OCI-LY3 (cell line): ENCODE measurements at regions not wholly inside any gene's neighbourhood (a gene's known extent, or its start where the extent isn't known, plus 50 kb on each side); places are given as distances from the start of the nearest gene placed in this dataset.

ENCODE experiments used
- H2AFZ ChIP-seq: fragments of 200-600, 300-600 bp; shearing (Covaris generic); 2 replicates; pipeline ENCODE4 v1.6.0; 2014; ENCODE audit warnings: antibody characterized with exemption, low read depth, low read length
- H3K27ac ChIP-seq: fragments of 200-600, 300-600 bp; sonication (generic); 2 replicates; pipeline ENCODE4 v1.5.1; 2014; ENCODE audit warnings: mild to moderate bottlenecking, low read length, moderate library complexity, mixed read lengths
- H3K27me3 ChIP-seq: fragments of 200-600, 300-600 bp; sonication (generic); 2 replicates; pipeline ENCODE4 v1.6.1; 2014; ENCODE audit warnings: low read depth, low read length, mixed read lengths
- H3K36me3 ChIP-seq: fragments of 200-600, 300-600 bp; sonication (generic); replicated peaks from 2 replicates; pipeline ENCODE3; 2014; ENCODE audit warnings: low read depth, low read length, mixed read lengths
- H3K4me1 ChIP-seq: fragments of 300-600, 200-600 bp; sonication (generic); 2 replicates; pipeline ENCODE4 v1.6.1; 2014; ENCODE audit warnings: low read length, mixed read lengths
- H3K4me2 ChIP-seq: fragments of 200-600, 300-600 bp; sonication (generic); 2 replicates; pipeline ENCODE4 v1.6.1; 2014; ENCODE audit warnings: low read length, mixed read lengths
- H3K4me3 ChIP-seq: fragments of 300-600, 200-600 bp; sonication (generic); 2 replicates; pipeline ENCODE4 v1.5.1; 2014; ENCODE audit warnings: antibody characterized with exemption, mild to moderate bottlenecking, low read length, moderate library complexity
- H3K79me2 ChIP-seq: fragments of 300-600, 200-600 bp; shearing (Covaris generic); 2 replicates; pipeline ENCODE4 v1.6.1; 2014; ENCODE audit warnings: mild to moderate bottlenecking, low read length, mixed read lengths
- H3K9ac ChIP-seq: fragments of 300-600, 200-600 bp; shearing (Covaris generic); 2 replicates; pipeline ENCODE4 v1.6.0; 2014; ENCODE audit warnings: mild to moderate bottlenecking, low read length, moderate library complexity
- H3K9me3 ChIP-seq: fragments of 200-600, 300-600 bp; shearing (Covaris generic); 2 replicates; pipeline ENCODE4 v1.6.1; 2014; ENCODE audit warnings: low read length, mixed read lengths; ENCODE audit not compliant: insufficient read depth
- H4K20me1 ChIP-seq: fragments of 200-600, 300-600 bp; sonication (generic); 2 replicates; pipeline ENCODE4 v1.6.1; 2016; ENCODE audit warnings: low read length, mixed read lengths; ENCODE audit not compliant: insufficient read depth
- CTCF ChIP-seq: fragments of 200-600, 300-600 bp; sonication (generic); IDR thresholded peaks from 2 replicates; pipeline ENCODE4 v1.5.1; 2014; ENCODE audit warnings: antibody characterized with exemption, low read length, low read depth
- EZH2phosphoT487 ChIP-seq: fragments of 200-600 bp; shearing (Covaris generic); IDR thresholded peaks from 2 replicates; pipeline ENCODE4 v1.6.1; 2018; ENCODE audit warnings: antibody characterized with exemption, mixed run types, low read depth

DNA sequence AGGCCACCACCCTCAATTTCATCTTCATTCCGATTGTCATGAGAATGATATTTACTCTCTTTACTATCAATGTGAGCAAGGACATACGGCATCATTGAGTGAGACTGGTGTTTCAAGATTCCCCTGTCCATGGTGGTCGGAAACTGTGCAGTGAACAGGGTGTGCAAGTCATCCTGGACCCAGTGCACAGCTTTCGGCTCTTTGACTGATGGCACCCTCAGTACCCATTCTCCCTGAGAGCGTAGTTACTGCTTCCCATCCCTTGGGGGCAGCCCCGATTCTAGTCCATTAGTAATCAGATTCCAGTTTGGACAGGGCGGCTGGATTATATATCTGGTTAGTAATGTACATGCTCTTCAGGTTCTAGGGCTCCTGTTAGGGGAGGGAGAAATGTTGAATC lies 61.7 kb upstream of the SUB1 start:
- H3K79me2 ChIP-seq = no peaks in the 10 kb centered on the region
- H4K20me1 ChIP-seq = no peaks in the 10 kb centered on the region
- H3K36me3 ChIP-seq = no peaks in the 10 kb centered on the region
- H3K4me3 ChIP-seq = no peak overlapping the region
- H3K27ac ChIP-seq = no peak overlapping the region
- no peak overlapping the region for H3K4me2 ChIP-seq
- no peaks in the 10 kb centered on the region for H3K9me3 ChIP-seq
- no peaks in the 10 kb centered on the region for H3K4me1 ChIP-seq
- peaks cover 11% of the 10 kb centered on the region for H3K27me3 ChIP-seq
- no peak overlapping the region for H3K9ac ChIP-seq
- TF ChIP-seq EZH2phosphoT487 (no peak), CTCF (no peak)
- no peak overlapping the region for H2AFZ ChIP-seq

GRCh38 chr5:32522429-32523143 lies 62.8 kb upstream of the SUB1 start:
- no peak overlapping the region for H2AFZ ChIP-seq
- no peaks in the 10 kb centered on the region for H3K36me3 ChIP-seq
- H4K20me1 ChIP-seq = no peaks in the 10 kb centered on the region
- no peaks in the 10 kb centered on the region for H3K4me1 ChIP-seq
- TF ChIP-seq EZH2phosphoT487 (no peak), CTCF (no peak)
- H3K9ac ChIP-seq = no peak overlapping the region
- peaks cover 11% of the 10 kb centered on the region for H3K27me3 ChIP-seq
- H3K4me3 ChIP-seq = no peak overlapping the region
- H3K9me3 ChIP-seq = no peaks in the 10 kb centered on the region
- H3K4me2 ChIP-seq = no peak overlapping the region
- no peaks in the 10 kb centered on the region for H3K79me2 ChIP-seq
- no peak overlapping the region for H3K27ac ChIP-seq

GRCh38 chr5:32521481-32521880 lies 63.9 kb upstream of the SUB1 start:
- H3K27me3 ChIP-seq = peaks cover 11% of the 10 kb centered on the region
- no peaks in the 10 kb centered on the region for H3K36me3 ChIP-seq
- H3K79me2 ChIP-seq = no peaks in the 10 kb centered on the region
- no peak overlapping the region for H3K4me3 ChIP-seq
- H3K27ac ChIP-seq = no peak overlapping the region
- H3K9ac ChIP-seq = no peak overlapping the region
- no peaks in the 10 kb centered on the region for H3K9me3 ChIP-seq
- no peaks in the 10 kb centered on the region for H4K20me1 ChIP-seq
- no peak overlapping the region for H2AFZ ChIP-seq
- no peak overlapping the region for H3K4me2 ChIP-seq
- no peak for TF ChIP-seq CTCF
- TF ChIP-seq EZH2phosphoT487 = no peak
- no peaks in the 10 kb centered on the region for H3K4me1 ChIP-seq

- Histone ChIP-seq H3K9me3 (no peaks in the 10 kb centered on the region), H3K4me1 (no peaks in the 10 kb centered on the region), H3K4me2 (no peak overlapping the region), H4K20me1 (no peaks in the 10 kb centered on the region), H3K27me3 (peaks cover 11% of the 10 kb centered on the region), H3K79me2 (no peaks in the 10 kb centered on the region), H3K4me3 (no peak overlapping the region), H2AFZ (no peak overlapping the region), H3K9ac (no peak overlapping the region), H3K27ac (no peak overlapping the region), H3K36me3 (no peaks in the 10 kb centered on the region)
- no peak for TF ChIP-seq CTCF
Measured at GRCh38 chr5:32520972-32521371, 64.4 kb upstream of the SUB1 start.
